HEK293 (cell line): ENCODE measurements at regions not wholly inside any gene's neighbourhood (a gene's known extent, or its start where the extent isn't known, plus 50 kb on each side); places are given as distances from the start of the nearest gene placed in this dataset.

Experiments used
- CTCF ChIA-PET: fragments of 350-600 bp; formaldehyde crosslinking; extraction: SDS; loops from one replicate; lab custom pipeline; 2021; ENCODE audit warnings: antibody characterized with exemption; lab: Yijun Ruan, JAX
- POLR2A ChIA-PET: fragments of 300-600 bp; formaldehyde crosslinking; extraction: SDS; loops from one replicate; lab custom pipeline; 2020; ENCODE audit warnings: antibody characterized with exemption, inconsistent platforms; lab: Yijun Ruan, JAX
- H3K27ac ChIP-seq: fragments of 200-500 bp; sonication (Bioruptor generic); 2 replicates; pipeline ENCODE4 v1.5.1; 2014; ENCODE audit warnings: low read depth, low read length, control low read depth, inconsistent platforms; ENCODE audit errors: extremely low read depth
- H3K36me3 ChIP-seq, 2 experiments: fragments of 200-500 bp in 1 of 2; sonication (Bioruptor generic) in 1 of 2; 1 replicate in 1 of 2; 2 replicates in 1 of 2; pipeline ENCODE4 v1.5.1; 2014 to 2017; ENCODE audit warnings: inconsistent platforms in 2 of 2, low read length in 2 of 2; ENCODE audit not compliant: control insufficient read depth in 2 of 2, insufficient read depth in 1 of 2
- H3K4me1 ChIP-seq: fragments of 200-500 bp; sonication (Bioruptor generic); 2 replicates; pipeline ENCODE4 v1.5.1; 2014; ENCODE audit warnings: mild to moderate bottlenecking, low read length, inconsistent platforms; ENCODE audit not compliant: control insufficient read depth, insufficient read depth
- H3K4me3 ChIP-seq: 2 replicates; pipeline ENCODE4 v1.5.1; 2011; ENCODE audit warnings: low read depth, mild to moderate bottlenecking, control low read depth, low read length, moderate library complexity
- H3K9me3 ChIP-seq: fragments of 200-500 bp; sonication (Bioruptor generic); 2 replicates; pipeline ENCODE4 v1.5.1; 2014; ENCODE audit warnings: low read depth, low read length, inconsistent platforms; ENCODE audit not compliant: control insufficient read depth, insufficient read depth
- MEIS1 ChIP-seq: sonication (generic); formaldehyde crosslinking; IDR thresholded peaks from 2 replicates; pipeline ENCODE4 v1.8.1; 2022; ENCODE audit warnings: missing genetic modification reagents, mild to moderate bottlenecking, borderline replicate concordance
- SCRT1 ChIP-seq: fragments of 450-650 bp; formaldehyde crosslinking; IDR thresholded peaks from 2 replicates; pipeline ENCODE4 v1.5.1; 2016; ENCODE audit warnings: missing biosample characterization, missing genetic modification characterization, borderline replicate concordance
- SETDB1 ChIP-seq: IDR thresholded peaks from one replicate; pipeline ENCODE4 v1.6.1; 2017; ENCODE audit warnings: mild to moderate bottlenecking, low read length, moderate library complexity, mixed read lengths; ENCODE audit not compliant: insufficient read length
- TCF7L2 ChIP-seq: IDR thresholded peaks from 2 replicates; pipeline ENCODE4 v1.6.1; 2011; ENCODE audit warnings: low read depth, mild to moderate bottlenecking, inconsistent platforms, low read length, moderate library complexity, borderline replicate concordance
- YY1 ChIP-seq: fragments of 450-650 bp; formaldehyde crosslinking; IDR thresholded peaks from 2 replicates; pipeline ENCODE4 v1.5.1; 2018; ENCODE audit warnings: missing biosample characterization, missing genetic modification characterization
- ZBTB1 ChIP-seq: fragments of 450-650 bp; formaldehyde crosslinking; IDR thresholded peaks from 2 replicates; pipeline ENCODE4 v1.5.1; 2016; ENCODE audit warnings: missing biosample characterization, missing genetic modification characterization
- ZFP69B ChIP-seq: fragments of 450-650 bp; formaldehyde crosslinking; IDR thresholded peaks from 2 replicates; pipeline ENCODE4 v1.5.1; 2016; ENCODE audit warnings: missing biosample characterization, missing genetic modification characterization
- ZNF121 ChIP-seq: fragments of 450-650 bp; formaldehyde crosslinking; IDR thresholded peaks from 2 replicates; pipeline ENCODE4 v1.5.1; 2016; ENCODE audit warnings: missing biosample characterization, missing genetic modification characterization
- ZNF19 ChIP-seq: fragments of 450-650 bp; formaldehyde crosslinking; IDR thresholded peaks from 2 replicates; pipeline ENCODE4; 2016; ENCODE audit warnings: missing biosample characterization, missing genetic modification characterization, low read depth
- ZNF350 ChIP-seq: fragments of 450-650 bp; formaldehyde crosslinking; IDR thresholded peaks from 2 replicates; pipeline ENCODE4 v1.5.0; 2017; ENCODE audit warnings: missing biosample characterization, mild to moderate bottlenecking, missing genetic modification characterization
- ZNF391 ChIP-seq: fragments of 450-650 bp; formaldehyde crosslinking; IDR thresholded peaks from 2 replicates; pipeline ENCODE4 v1.5.1; 2016; ENCODE audit warnings: low read depth, missing biosample characterization, missing genetic modification characterization, borderline replicate concordance
- ZNF394 ChIP-seq: fragments of 450-650 bp; formaldehyde crosslinking; IDR thresholded peaks from 2 replicates; pipeline ENCODE4 v1.5.1; 2016; ENCODE audit warnings: missing biosample characterization, missing genetic modification characterization, mild to moderate bottlenecking, moderate library complexity, borderline replicate concordance
- ZNF404 ChIP-seq: fragments of 450-650 bp; formaldehyde crosslinking; IDR thresholded peaks from 2 replicates; pipeline ENCODE4 v1.5.1; 2017; ENCODE audit warnings: missing biosample characterization, missing genetic modification characterization
- ZNF530 ChIP-seq: fragments of 450-650 bp; formaldehyde crosslinking; IDR thresholded peaks from 2 replicates; pipeline ENCODE4 v1.5.1; 2016; ENCODE audit warnings: low read depth, missing biosample characterization, missing genetic modification characterization
- ZNF596 ChIP-seq: fragments of 450-650 bp; IDR thresholded peaks from 2 replicates; pipeline ENCODE4 v1.5.0; 2018; ENCODE audit warnings: missing biosample characterization, mild to moderate bottlenecking, missing genetic modification characterization, moderate library complexity
- ZNF677 ChIP-seq: fragments of 450-650 bp; IDR thresholded peaks from 2 replicates; pipeline ENCODE4 v1.5.0; 2018; ENCODE audit warnings: missing biosample characterization, mild to moderate bottlenecking, missing genetic modification characterization, moderate library complexity
- ZNF747 ChIP-seq: fragments of 450-650 bp; formaldehyde crosslinking; IDR thresholded peaks from 2 replicates; pipeline ENCODE4 v1.5.1; 2016; ENCODE audit warnings: missing biosample characterization, missing genetic modification characterization
- ZNF785 ChIP-seq: fragments of 450-650 bp; formaldehyde crosslinking; IDR thresholded peaks from 2 replicates; pipeline ENCODE4 v1.5.1; 2016; ENCODE audit warnings: missing biosample characterization, missing genetic modification characterization
- ZNF837 ChIP-seq: fragments of 450-650 bp; formaldehyde crosslinking; IDR thresholded peaks from 2 replicates; pipeline ENCODE4 v1.5.1; 2016; ENCODE audit warnings: missing biosample characterization, missing genetic modification characterization
- ZXDB ChIP-seq: fragments of 450-650 bp; formaldehyde crosslinking; IDR thresholded peaks from 2 replicates; pipeline ENCODE4 v1.5.1; 2016; ENCODE audit warnings: missing biosample characterization, missing genetic modification characterization
- TF ChIP-seq, protein P1 (sequence below): fragments of 450-650 bp; formaldehyde crosslinking; IDR thresholded peaks from 2 replicates; pipeline ENCODE4 v1.5.1; 2016; ENCODE audit warnings: missing biosample characterization, missing genetic modification characterization, borderline replicate concordance
- TF ChIP-seq, protein P2 (sequence below): fragments of 450-650 bp; formaldehyde crosslinking; IDR thresholded peaks from 2 replicates; pipeline ENCODE4 v1.5.1; 2016; ENCODE audit warnings: missing biosample characterization, missing genetic modification characterization
- TF ChIP-seq, protein P3 (sequence below): fragments of 450-650 bp; formaldehyde crosslinking; IDR thresholded peaks from 2 replicates; pipeline ENCODE4 v1.5.1; 2017; ENCODE audit warnings: missing biosample characterization, missing genetic modification characterization

DNA sequence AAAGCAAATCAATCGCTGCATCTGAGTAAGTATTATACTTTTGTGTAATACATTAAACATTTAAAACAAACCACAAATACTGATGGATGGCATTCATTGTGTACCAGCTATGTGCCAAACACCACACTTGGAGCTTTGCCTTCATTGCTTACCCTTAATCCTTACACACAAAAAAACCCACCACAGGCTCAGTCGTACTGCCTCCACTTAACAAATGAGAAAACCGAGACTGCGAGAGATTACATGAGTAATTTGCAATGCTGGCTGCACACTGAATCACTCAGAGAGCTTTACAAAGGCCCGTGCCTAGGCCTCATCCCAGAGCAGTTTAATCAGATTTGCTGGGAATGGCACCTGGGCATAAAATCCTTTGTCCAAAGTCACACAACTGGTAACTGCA lies 130.5 kb downstream of the EDN1 start:
- Histone ChIP-seq H3K4me3 (no peak overlapping the region), H3K9me3 (no peaks in the 10 kb centered on the region), H3K4me1 (no peaks in the 10 kb centered on the region; the same call in 1 of the 2 replicates), H3K36me3 (no peaks in the 10 kb centered on the region), H3K27ac (no peak overlapping the region)
- CTCF ChIA-PET: interaction anchor here (0.6 kb wide), 2 partner anchors 26 to 47 kb away, joined by 3 read pairs; no protein-coding TSS in a partner anchor
- TF ChIP-seq ZNF121 (tag by site-specific recombination) (no peak), ZNF394 (no peak), ZNF530 (no peak), ZNF837 (tag by site-specific recombination) (no peak), ZNF785 (no peak), TCF7L2 (no peak), ZFP69B (tag by site-specific recombination) (no peak), YY1 (tag by site-specific recombination) (no peak), MEIS1 (CRISPR knock-in tag) (no peak), ZNF391 (tag by site-specific recombination) (no peak), SCRT1 (tag by site-specific recombination) (no peak), ZNF350 (tag by site-specific recombination) (no peak), ZXDB (tag by site-specific recombination) (no peak), SETDB1 (no peak), ZNF404 (tag by site-specific recombination) (no peak), ZNF747 (tag by site-specific recombination) (no peak), ZBTB1 (tag by site-specific recombination) (no peak)
- TF ChIP-seq, protein P1, sequence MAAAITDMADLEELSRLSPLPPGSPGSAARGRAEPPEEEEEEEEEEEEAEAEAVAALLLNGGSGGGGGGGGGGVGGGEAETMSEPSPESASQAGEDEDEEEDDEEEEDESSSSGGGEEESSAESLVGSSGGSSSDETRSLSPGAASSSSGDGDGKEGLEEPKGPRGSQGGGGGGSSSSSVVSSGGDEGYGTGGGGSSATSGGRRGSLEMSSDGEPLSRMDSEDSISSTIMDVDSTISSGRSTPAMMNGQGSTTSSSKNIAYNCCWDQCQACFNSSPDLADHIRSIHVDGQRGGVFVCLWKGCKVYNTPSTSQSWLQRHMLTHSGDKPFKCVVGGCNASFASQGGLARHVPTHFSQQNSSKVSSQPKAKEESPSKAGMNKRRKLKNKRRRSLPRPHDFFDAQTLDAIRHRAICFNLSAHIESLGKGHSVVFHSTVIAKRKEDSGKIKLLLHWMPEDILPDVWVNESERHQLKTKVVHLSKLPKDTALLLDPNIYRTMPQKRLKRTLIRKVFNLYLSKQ (tag by site-specific recombination): no peak
- TF ChIP-seq, protein P2, sequence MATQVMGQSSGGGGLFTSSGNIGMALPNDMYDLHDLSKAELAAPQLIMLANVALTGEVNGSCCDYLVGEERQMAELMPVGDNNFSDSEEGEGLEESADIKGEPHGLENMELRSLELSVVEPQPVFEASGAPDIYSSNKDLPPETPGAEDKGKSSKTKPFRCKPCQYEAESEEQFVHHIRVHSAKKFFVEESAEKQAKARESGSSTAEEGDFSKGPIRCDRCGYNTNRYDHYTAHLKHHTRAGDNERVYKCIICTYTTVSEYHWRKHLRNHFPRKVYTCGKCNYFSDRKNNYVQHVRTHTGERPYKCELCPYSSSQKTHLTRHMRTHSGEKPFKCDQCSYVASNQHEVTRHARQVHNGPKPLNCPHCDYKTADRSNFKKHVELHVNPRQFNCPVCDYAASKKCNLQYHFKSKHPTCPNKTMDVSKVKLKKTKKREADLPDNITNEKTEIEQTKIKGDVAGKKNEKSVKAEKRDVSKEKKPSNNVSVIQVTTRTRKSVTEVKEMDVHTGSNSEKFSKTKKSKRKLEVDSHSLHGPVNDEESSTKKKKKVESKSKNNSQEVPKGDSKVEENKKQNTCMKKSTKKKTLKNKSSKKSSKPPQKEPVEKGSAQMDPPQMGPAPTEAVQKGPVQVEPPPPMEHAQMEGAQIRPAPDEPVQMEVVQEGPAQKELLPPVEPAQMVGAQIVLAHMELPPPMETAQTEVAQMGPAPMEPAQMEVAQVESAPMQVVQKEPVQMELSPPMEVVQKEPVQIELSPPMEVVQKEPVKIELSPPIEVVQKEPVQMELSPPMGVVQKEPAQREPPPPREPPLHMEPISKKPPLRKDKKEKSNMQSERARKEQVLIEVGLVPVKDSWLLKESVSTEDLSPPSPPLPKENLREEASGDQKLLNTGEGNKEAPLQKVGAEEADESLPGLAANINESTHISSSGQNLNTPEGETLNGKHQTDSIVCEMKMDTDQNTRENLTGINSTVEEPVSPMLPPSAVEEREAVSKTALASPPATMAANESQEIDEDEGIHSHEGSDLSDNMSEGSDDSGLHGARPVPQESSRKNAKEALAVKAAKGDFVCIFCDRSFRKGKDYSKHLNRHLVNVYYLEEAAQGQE (tag by site-specific recombination): no peak
- TF ChIP-seq, protein P3, sequence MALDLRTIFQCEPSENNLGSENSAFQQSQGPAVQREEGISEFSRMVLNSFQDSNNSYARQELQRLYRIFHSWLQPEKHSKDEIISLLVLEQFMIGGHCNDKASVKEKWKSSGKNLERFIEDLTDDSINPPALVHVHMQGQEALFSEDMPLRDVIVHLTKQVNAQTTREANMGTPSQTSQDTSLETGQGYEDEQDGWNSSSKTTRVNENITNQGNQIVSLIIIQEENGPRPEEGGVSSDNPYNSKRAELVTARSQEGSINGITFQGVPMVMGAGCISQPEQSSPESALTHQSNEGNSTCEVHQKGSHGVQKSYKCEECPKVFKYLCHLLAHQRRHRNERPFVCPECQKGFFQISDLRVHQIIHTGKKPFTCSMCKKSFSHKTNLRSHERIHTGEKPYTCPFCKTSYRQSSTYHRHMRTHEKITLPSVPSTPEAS: no peak
- POLR2A ChIA-PET: no interaction called here

DNA sequence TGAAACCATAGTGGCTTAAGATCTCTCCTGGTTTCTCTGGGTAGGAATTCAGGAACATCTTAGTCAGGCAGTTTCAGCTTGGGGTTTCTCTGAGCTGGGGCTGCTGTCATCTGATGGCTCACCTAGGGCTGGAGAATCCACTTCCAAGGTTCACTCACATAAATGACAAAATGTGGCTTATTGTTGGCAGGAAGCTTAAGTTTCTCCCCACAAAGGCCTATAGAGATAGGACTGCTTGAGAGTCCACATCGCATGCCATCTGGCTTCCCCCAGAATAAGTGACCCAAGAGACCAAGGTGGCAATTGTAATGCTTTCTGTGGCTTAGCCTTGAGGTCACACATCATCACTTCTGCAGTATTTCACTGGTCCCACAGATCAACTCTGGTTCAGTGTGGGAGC lies 131.4 kb downstream of the EDN1 start:
- TF ChIP-seq MEIS1 (CRISPR knock-in tag) (no peak), ZNF596 (no peak), ZNF350 (tag by site-specific recombination) (no peak), ZNF19 (tag by site-specific recombination) (no peak), ZNF677 (tag by site-specific recombination) (no peak)
- TF ChIP-seq, protein P1 (tag by site-specific recombination): no peak
- CTCF ChIA-PET: interaction anchor here (0.6 kb wide), 2 partner anchors 36 to 156 kb away, joined by 3 to 5 read pairs; no protein-coding TSS in a partner anchor
- H3K9me3 ChIP-seq: no peaks in the 10 kb centered on the region
- no peaks in the 10 kb centered on the region; the same call in 1 of the 2 replicates for H3K4me1 ChIP-seq
- POLR2A ChIA-PET: no interaction called here
- H3K36me3 ChIP-seq: no peaks in the 10 kb centered on the region
- H3K27ac ChIP-seq: no peak overlapping the region
- H3K4me3 ChIP-seq: no peak overlapping the region
